ENCODE measurements at regions not wholly inside any gene's neighbourhood (a gene's known extent, or its start where the extent isn't known, plus 50 kb on each side); places are given as distances from the start of the nearest gene placed in this dataset.
A peak's percentile ranks its signal among the peaks of the same experiment; 100 is the strongest.

GRCh38 chr2:203806761-203807160, 60.8 kb upstream of the CTLA4 start:
- TF ChIP-seq, protein P1, sequence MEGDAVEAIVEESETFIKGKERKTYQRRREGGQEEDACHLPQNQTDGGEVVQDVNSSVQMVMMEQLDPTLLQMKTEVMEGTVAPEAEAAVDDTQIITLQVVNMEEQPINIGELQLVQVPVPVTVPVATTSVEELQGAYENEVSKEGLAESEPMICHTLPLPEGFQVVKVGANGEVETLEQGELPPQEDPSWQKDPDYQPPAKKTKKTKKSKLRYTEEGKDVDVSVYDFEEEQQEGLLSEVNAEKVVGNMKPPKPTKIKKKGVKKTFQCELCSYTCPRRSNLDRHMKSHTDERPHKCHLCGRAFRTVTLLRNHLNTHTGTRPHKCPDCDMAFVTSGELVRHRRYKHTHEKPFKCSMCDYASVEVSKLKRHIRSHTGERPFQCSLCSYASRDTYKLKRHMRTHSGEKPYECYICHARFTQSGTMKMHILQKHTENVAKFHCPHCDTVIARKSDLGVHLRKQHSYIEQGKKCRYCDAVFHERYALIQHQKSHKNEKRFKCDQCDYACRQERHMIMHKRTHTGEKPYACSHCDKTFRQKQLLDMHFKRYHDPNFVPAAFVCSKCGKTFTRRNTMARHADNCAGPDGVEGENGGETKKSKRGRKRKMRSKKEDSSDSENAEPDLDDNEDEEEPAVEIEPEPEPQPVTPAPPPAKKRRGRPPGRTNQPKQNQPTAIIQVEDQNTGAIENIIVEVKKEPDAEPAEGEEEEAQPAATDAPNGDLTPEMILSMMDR (IDR thresholded peaks at IDR 0.05): no peak
- ATAC-seq (ENCODE audit: low FRiP score) (no peak), DNase-seq (ENCODE audit: low spot score) (no peak)

- ATAC-seq (ENCODE audit: low FRiP score): no peak
- TF ChIP-seq, protein P1 (IDR thresholded peaks at IDR 0.05): no peak
- DNase-seq (ENCODE audit: low spot score): no peak
Observed at GRCh38 chr2:203808046-203808750, 59.4 kb upstream of the CTLA4 start.

GRCh38 chr2:203809084-203809521, 58.5 kb upstream of the CTLA4 start:
- TF ChIP-seq, protein P1 (IDR thresholded peaks at IDR 0.05): no peak
- DNase-seq (ENCODE audit: low spot score) (no peak), ATAC-seq (ENCODE audit: low FRiP score) (peak; percentile 56)

GRCh38 chr2:203809991-203810510, 57.5 kb upstream of the CTLA4 start:
- no peak for DNase-seq (ENCODE audit: low spot score)

GRCh38 chr2:203811491-203812221, 55.9 kb upstream of the CTLA4 start:
- ATAC-seq (ENCODE audit: low FRiP score) (peak; percentile 58), DNase-seq (ENCODE audit: low spot score) (peak; percentile 61)
- TF ChIP-seq, protein P1 (IDR thresholded peaks at IDR 0.05): no peak

More at GRCh38 chr2:203809991-203810510, 57.5 kb upstream of the CTLA4 start:
- TF ChIP-seq, protein P1 (IDR thresholded peaks at IDR 0.05): no peak
- ATAC-seq (ENCODE audit: low FRiP score): no peak

DNA sequence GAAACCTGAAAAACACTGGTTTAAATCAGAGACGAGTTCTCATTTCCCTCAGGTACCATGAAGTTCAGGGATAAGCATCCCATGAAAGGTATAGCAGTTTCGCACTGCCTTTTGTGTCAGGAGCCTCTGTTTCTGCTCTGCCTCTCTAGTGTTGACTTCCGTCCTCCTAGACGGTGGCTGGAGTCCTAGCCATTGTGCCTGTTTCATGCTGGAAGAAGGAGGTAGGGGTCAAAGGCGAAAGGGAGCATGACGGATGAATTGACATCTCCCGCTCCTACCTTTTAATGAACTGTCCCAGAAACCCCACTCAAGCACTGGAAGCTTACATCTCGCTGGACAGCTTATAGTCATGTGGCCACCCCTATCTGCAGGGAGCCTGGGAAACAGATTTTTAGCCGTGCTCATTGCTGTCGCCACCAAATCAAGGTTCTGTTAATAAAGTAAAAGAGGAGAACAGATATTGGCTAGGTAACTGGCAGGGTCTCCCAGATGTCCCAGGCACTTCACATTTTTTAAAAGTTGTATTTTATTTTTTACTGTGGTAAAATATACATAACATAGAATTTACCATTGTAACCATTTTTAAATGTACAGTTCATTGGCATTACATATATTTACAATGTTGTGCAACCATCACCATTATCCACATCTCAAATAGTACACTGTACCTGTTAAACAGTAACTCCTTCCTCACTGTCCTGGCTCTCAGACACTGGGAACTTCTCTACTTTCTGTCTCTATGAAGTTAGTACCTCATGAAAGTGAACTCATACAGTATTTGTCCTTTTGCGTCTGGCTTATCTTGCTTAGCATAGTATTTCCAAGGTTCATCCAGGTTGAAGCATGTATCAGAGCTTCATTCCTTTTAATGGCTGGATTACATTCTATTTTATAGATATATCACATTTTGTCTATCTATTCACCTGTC, 55.0 kb upstream of the CTLA4 start:
- DNase-seq (ENCODE audit: low spot score): no peak
- TF ChIP-seq, protein P1 (IDR thresholded peaks at IDR 0.05): no peak
- ATAC-seq (ENCODE audit: low FRiP score): no peak

Data from omental fat pad (tissue), 3 donors.